AG04449 (cell line): ENCODE measurements at regions not wholly inside any gene's neighbourhood (a gene's known extent, or its start where the extent isn't known, plus 50 kb on each side); places are given as distances from the start of the nearest gene placed in this dataset.

ENCODE experiments used
- CTCF ChIA-PET: fragments of 350-600 bp; formaldehyde crosslinking; extraction: SDS; loops from one replicate; lab custom pipeline; 2021; ENCODE audit warnings: antibody characterized with exemption; lab: Yijun Ruan, JAX
- POLR2A ChIA-PET: fragments of 400-600, 350-600 bp; formaldehyde crosslinking; extraction: SDS; loops from one replicate; lab custom pipeline; 2020; ENCODE audit warnings: antibody characterized with exemption, inconsistent platforms; lab: Yijun Ruan, JAX
- DNase-seq: peaks from one replicate; pipeline ENCODE4 v3.0.0-alpha.2; 2010; ENCODE audit warnings: low read depth, low spot score
- H3K4me3 ChIP-seq: 2 replicates; pipeline ENCODE4 v1.5.1; 2011; ENCODE audit warnings: low read depth, mild to moderate bottlenecking, control low read depth, low read length
- CTCF ChIP-seq: IDR thresholded peaks from one replicate; pipeline ENCODE4 v1.5.1; 2011; ENCODE audit warnings: mild to moderate bottlenecking, moderate library complexity, low read length, control low read depth, inconsistent platforms; ENCODE audit not compliant: insufficient read depth; ENCODE audit errors: missing control alignments

- TF ChIP-seq CTCF: no peak
- no peak overlapping the region for H3K4me3 ChIP-seq
- DNase-seq: no peak
- CTCF ChIA-PET: no interaction called here
- POLR2A ChIA-PET: no interaction called here
Observed at GRCh38 chr4:37157476-37158167, 86.9 kb upstream of the NWD2 start.

GRCh38 chr4:37160653-37161052 lies 83.9 kb upstream of the NWD2 start:
- DNase-seq: no peak
- ChIA-PET POLR2A (no interaction called here), CTCF (no interaction called here)
- no peak for TF ChIP-seq CTCF
- no peak overlapping the region for H3K4me3 ChIP-seq

- DNase-seq: no peak
- TF ChIP-seq CTCF: no peak
- CTCF ChIA-PET: no interaction called here
- POLR2A ChIA-PET: no interaction called here
- H3K4me3 ChIP-seq: no peak overlapping the region
Observed at GRCh38 chr4:37165844-37166243, 78.7 kb upstream of the NWD2 start.

DNA sequence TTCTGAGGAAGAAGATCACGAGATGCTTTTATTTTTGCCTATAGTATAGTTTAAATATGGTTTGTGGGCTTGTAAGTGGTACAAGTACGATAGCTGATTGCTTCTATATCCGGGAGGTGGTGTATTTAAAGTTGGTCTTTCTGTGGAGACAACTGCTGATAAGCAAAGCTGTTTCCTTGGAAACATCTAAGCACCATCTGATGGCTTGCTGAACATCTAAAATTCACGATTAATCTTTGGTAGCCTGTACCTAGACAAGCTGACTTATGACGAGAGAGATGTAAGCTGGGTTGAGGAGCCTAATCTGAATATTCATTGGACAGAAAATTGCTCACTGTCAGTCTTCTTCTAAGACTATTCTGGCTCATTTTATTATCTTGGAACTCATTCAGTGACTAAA lies 74.6 kb upstream of the NWD2 start:
- POLR2A ChIA-PET: no interaction called here
- DNase-seq: no peak
- TF ChIP-seq CTCF: no peak
- CTCF ChIA-PET: no interaction called here
- no peak overlapping the region for H3K4me3 ChIP-seq

- TF ChIP-seq CTCF: no peak
- no peak overlapping the region for H3K4me3 ChIP-seq
- CTCF ChIA-PET: no interaction called here
- DNase-seq: no peak
- POLR2A ChIA-PET: no interaction called here
Observed at GRCh38 chr4:37188100-37188499, 56.4 kb upstream of the NWD2 start.
